Neuronal stem cell (in vitro differentiated cells): ENCODE measurements at regions not wholly inside any gene's neighbourhood (a gene's known extent, or its start where the extent isn't known, plus 50 kb on each side); places are given as distances from the start of the nearest gene placed in this dataset.
A peak's percentile ranks its signal among the peaks of the same experiment; 100 is the strongest.

Source experiments
- DNase-seq: peaks from one replicate; pipeline ENCODE4 v3.0.0-alpha.2; 2013; ENCODE audit warnings: low spot score
- H2AFZ ChIP-seq: one replicate; pipeline ENCODE4 v1.6.1; 2013; ENCODE audit warnings: mild to moderate bottlenecking, low read length, inconsistent platforms
- H2AK5ac ChIP-seq: 2 replicates; pipeline ENCODE4 v1.6.1; 2013; ENCODE audit warnings: low read depth, mild to moderate bottlenecking, inconsistent platforms, low read length, moderate library complexity, mixed read lengths
- H2BK120ac ChIP-seq: 2 replicates; pipeline ENCODE4 v1.6.1; 2013; ENCODE audit warnings: low read depth, mild to moderate bottlenecking, inconsistent platforms, low read length, moderate library complexity, mixed read lengths
- H2BK12ac ChIP-seq: one replicate; pipeline ENCODE4 v1.6.1; 2013; ENCODE audit warnings: low read length, inconsistent platforms
- H2BK15ac ChIP-seq: 2 replicates; pipeline ENCODE4 v1.6.1; 2013; ENCODE audit warnings: mild to moderate bottlenecking, low read length, inconsistent platforms, mixed read lengths
- H2BK5ac ChIP-seq: one replicate; pipeline ENCODE4 v1.6.1; 2013; ENCODE audit warnings: inconsistent platforms, mild to moderate bottlenecking, low read length, moderate library complexity
- H3K14ac ChIP-seq: one replicate; pipeline ENCODE4 v1.6.1; 2013; ENCODE audit warnings: low read length, inconsistent platforms
- H3K18ac ChIP-seq: 2 replicates; pipeline ENCODE4 v1.6.1; 2013; ENCODE audit warnings: low read length, inconsistent platforms
- H3K23ac ChIP-seq: 2 replicates; pipeline ENCODE4 v1.6.1; 2013; ENCODE audit warnings: low read depth, mild to moderate bottlenecking, mixed read lengths, low read length, inconsistent platforms; ENCODE audit not compliant: poor library complexity
- H3K27ac ChIP-seq: replicated peaks from 3 replicates; pipeline ENCODE4 v1.5.1; 2013; ENCODE audit warnings: low read length, inconsistent platforms
- H3K27me3 ChIP-seq, 3 experiments: 2 replicates each; pipeline ENCODE4 v1.6.1; 2013; ENCODE audit warnings: low read length in 3 of 3, mild to moderate bottlenecking in 2 of 3, inconsistent platforms in 1 of 3, low read depth in 1 of 3, mixed read lengths in 1 of 3, moderate library complexity in 1 of 3; ENCODE audit not compliant: control insufficient read depth in 3 of 3, insufficient read depth in 3 of 3
- H3K36me3 ChIP-seq, 2 donors: replicated peaks in 1 of 2; 2 replicates each; pipeline ENCODE4 v1.6.1; 2013; ENCODE audit warnings: low read length in 2 of 2; ENCODE audit not compliant: control insufficient read depth in 2 of 2, insufficient read depth in 2 of 2
- H3K4ac ChIP-seq: 2 replicates; pipeline ENCODE4 v1.6.1; 2013; ENCODE audit warnings: inconsistent platforms, mild to moderate bottlenecking, low read length, moderate library complexity
- H3K4me1 ChIP-seq, 2 donors: 1 replicate in 1 of 2; 2 replicates in 1 of 2; pipeline ENCODE4 v1.6.1; 2013; ENCODE audit warnings: low read length in 2 of 2, low read depth in 1 of 2; ENCODE audit not compliant: control insufficient read depth in 2 of 2, insufficient read depth in 1 of 2
- H3K4me2 ChIP-seq: one replicate; pipeline ENCODE4 v1.6.1; 2013; ENCODE audit warnings: mild to moderate bottlenecking, low read length, inconsistent platforms; ENCODE audit not compliant: insufficient read depth, poor library complexity, severe bottlenecking
- H3K4me3 ChIP-seq, 2 donors: 2 replicates each; pipeline ENCODE4 v1.5.1; 2013; ENCODE audit warnings: low read length in 2 of 2, mild to moderate bottlenecking in 2 of 2, inconsistent platforms in 1 of 2, moderate library complexity in 1 of 2
- H3K79me1 ChIP-seq: one replicate; pipeline ENCODE4 v1.6.1; 2013; ENCODE audit warnings: low read depth, mild to moderate bottlenecking, inconsistent platforms, low read length, moderate library complexity
- H3K9ac ChIP-seq: one replicate; pipeline ENCODE4 v1.6.1; 2013; ENCODE audit warnings: mild to moderate bottlenecking, low read depth, low read length, inconsistent platforms; ENCODE audit not compliant: poor library complexity
- H3K9me3 ChIP-seq, 2 donors: replicated peaks in 1 of 2; 2 replicates each; pipeline versions ENCODE3 to v1.6.1; 2013; ENCODE audit warnings: low read length in 2 of 2, mild to moderate bottlenecking in 2 of 2, inconsistent platforms in 1 of 2, low read depth in 1 of 2, mixed read lengths in 1 of 2, moderate library complexity in 1 of 2; ENCODE audit not compliant: control insufficient read depth in 2 of 2, insufficient read depth in 1 of 2
- H4K8ac ChIP-seq: one replicate; pipeline ENCODE4 v1.6.1; 2013; ENCODE audit warnings: low read depth, mild to moderate bottlenecking, inconsistent platforms, low read length, moderate library complexity
- H4K91ac ChIP-seq: one replicate; pipeline ENCODE4 v1.6.1; 2013; ENCODE audit warnings: low read length, low read depth, mild to moderate bottlenecking, inconsistent platforms; ENCODE audit not compliant: poor library complexity
- WGBS, 2 donors: extraction: QIAGEN DNeasy Blood & Tissue Kit; methylation state at CpG; one replicate each; pipeline ENCODE4 v1.1.7; 2013; ENCODE audit warnings: missing lambda C conversion rate in 2 of 2, mixed read lengths in 1 of 2; ENCODE audit not compliant: insufficient read length in 2 of 2, insufficient replicate concordance in 1 of 2; ENCODE audit errors: extremely low coverage in 2 of 2; 5-methylcytosine and 5-hydroxymethylcytosine counted together

DNA sequence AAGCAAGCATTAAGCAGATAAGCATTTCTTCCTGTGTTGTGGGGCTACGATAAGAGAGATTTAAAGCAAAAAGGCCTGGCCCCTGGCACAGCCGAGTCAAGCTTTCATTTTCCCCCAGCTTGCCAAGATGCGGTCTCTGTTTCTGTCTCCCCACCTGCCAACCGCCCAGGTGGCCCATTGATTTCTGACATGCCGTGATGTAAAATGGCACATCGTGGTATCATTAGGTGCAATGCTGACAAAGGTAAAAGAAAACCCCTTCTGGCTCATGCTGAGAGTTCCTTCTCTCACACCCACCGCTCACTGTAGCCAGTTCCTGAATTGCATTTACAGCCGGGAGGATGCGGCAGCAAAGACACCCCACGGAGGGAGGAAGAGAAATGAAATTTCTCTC, 62.8 kb downstream of the BOD1L2 start:
- Histone ChIP-seq H3K36me3 (no peaks in the 10 kb centered on the region), H2AFZ (peak overlapping the region; percentile 67), H3K18ac (no peak overlapping the region), H3K79me1 (no peaks in the 10 kb centered on the region), H2BK5ac (no peak overlapping the region), H3K27me3 (peaks cover 0 to 27% (median 0%) of the 10 kb centered on the region in 3 experiments), H3K4me3 (no peak overlapping the region), H3K23ac (no peak overlapping the region), H2BK12ac (no peak overlapping the region), H3K27ac (no peak overlapping the region), H3K4ac (no peak overlapping the region), H3K4me1 (peaks cover 6 to 12% of the 10 kb centered on the region in 2 donors), H4K8ac (no peak overlapping the region), H3K4me2 (no peak overlapping the region), H2AK5ac (no peak overlapping the region), H2BK120ac (no peak overlapping the region), H4K91ac (no peak overlapping the region), H2BK15ac (no peak overlapping the region), H3K9me3 (no peaks in the 10 kb centered on the region), H3K14ac (no peak overlapping the region), H3K9ac (no peak overlapping the region)
- DNase-seq, result no peak
- WGBS, 2 donors, result no CpG with 5 or more reads among the region's 10 CpGs

DNA sequence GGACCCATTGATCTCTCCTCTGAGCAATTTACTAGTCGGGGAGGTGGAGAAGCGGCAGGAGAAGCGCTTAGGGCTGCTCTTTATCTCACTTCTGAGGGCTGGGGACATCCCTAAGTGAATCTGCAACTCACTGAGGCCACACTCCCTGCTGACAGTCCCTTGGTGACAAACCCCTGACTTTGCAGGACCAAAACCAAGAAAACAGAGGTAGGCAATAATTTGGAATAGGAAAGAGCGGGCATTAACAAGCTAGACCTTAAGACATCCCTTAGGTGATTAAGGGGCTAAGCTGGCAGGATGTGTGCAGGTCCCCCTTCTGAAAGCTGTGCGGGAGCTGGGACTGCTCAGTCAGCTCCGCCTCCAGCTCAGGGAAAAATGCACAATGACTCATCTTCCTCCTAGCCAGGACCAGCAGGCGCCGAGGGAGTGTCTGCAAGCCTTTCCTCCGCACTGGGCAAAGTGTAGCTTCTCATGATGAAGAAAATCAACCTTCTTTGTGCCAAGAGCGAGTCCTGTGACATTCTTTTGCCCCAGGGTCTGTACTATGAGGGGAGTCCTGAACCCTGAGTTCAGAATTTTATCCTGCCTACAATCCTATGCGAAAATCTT, 63.3 kb downstream of the BOD1L2 start:
- H2BK12ac ChIP-seq, result no peak overlapping the region
- H3K36me3 ChIP-seq, result no peaks in the 10 kb centered on the region
- DNase-seq, result peak; percentile 37
- no peak overlapping the region for H2BK120ac ChIP-seq
- H3K4me1 ChIP-seq, result peaks cover 6 to 12% of the 10 kb centered on the region in 2 donors
- H3K9me3 ChIP-seq, result no peaks in the 10 kb centered on the region
- no peaks in the 10 kb centered on the region for H3K79me1 ChIP-seq
- peak overlapping the region; percentile 67 for H2AFZ ChIP-seq
- no peak overlapping the region for H2AK5ac ChIP-seq
- H3K4me2 ChIP-seq, result no peak overlapping the region
- no peak overlapping the region for H3K27ac ChIP-seq
- no peak overlapping the region for H3K14ac ChIP-seq
- no peak overlapping the region for H4K8ac ChIP-seq
- no peak overlapping the region for H3K23ac ChIP-seq
- WGBS, 2 donors, result no CpG with 5 or more reads among the region's 11 CpGs
- H3K4me3 ChIP-seq, result no peak overlapping the region
- no peak overlapping the region for H2BK5ac ChIP-seq
- no peak overlapping the region for H3K9ac ChIP-seq
- no peak overlapping the region for H4K91ac ChIP-seq
- no peak overlapping the region for H3K18ac ChIP-seq
- H3K27me3 ChIP-seq, result peaks cover 0 to 27% (median 0%) of the 10 kb centered on the region in 3 experiments
- H2BK15ac ChIP-seq, result no peak overlapping the region
- H3K4ac ChIP-seq, result no peak overlapping the region

DNA sequence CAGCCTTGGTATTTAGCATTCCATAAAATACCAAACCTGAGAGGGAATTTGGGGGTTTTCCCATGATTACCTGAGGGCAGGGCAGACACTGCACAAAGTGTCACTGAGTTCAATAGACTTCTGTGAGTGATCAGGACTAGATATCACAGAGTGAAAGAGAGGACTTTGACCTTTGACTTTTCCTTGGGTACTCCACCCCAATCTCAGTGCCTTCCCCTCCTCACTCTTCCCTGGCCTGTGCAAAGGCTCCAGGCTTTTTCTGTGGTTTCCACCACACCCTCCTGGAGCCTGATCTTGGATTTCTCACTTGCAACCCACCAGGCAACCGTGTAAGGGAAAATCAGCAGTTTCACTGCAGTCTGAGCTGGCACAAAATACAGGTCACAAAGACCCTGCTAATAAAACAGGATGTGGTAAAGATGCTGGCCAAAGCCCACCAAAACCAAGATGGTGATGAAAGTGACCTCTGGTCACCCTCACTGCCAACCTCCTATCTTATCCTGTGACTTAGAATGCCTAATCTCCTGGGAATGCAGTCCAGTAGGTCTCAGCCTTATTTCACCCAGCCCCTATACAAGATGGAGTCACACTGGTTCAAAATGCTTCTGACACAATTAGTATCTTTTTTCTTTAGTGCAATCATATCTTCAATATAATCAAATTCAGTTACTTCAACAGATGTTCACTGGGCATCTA, 64.0 kb downstream of the BOD1L2 start:
- Histone ChIP-seq H3K18ac (no peak overlapping the region), H3K4ac (no peak overlapping the region), H3K4me2 (no peak overlapping the region), H3K4me3 (no peak overlapping the region), H4K8ac (no peak overlapping the region), H2AFZ (no peak overlapping the region), H3K9me3 (no peaks in the 10 kb centered on the region), H2BK12ac (no peak overlapping the region), H3K27ac (no peak overlapping the region), H3K4me1 (peaks cover 6 to 12% of the 10 kb centered on the region in 2 donors), H3K9ac (no peak overlapping the region), H2BK120ac (no peak overlapping the region), H2BK15ac (no peak overlapping the region), H3K79me1 (no peaks in the 10 kb centered on the region), H2AK5ac (no peak overlapping the region), H3K23ac (no peak overlapping the region), H4K91ac (no peak overlapping the region), H2BK5ac (no peak overlapping the region), H3K36me3 (no peaks in the 10 kb centered on the region), H3K27me3 (peaks cover 0 to 27% (median 0%) of the 10 kb centered on the region in 3 experiments), H3K14ac (no peak overlapping the region)
- no peak for DNase-seq
- WGBS, 2 donors, result no CpG with 5 or more reads among the region's 1 CpG

DNA sequence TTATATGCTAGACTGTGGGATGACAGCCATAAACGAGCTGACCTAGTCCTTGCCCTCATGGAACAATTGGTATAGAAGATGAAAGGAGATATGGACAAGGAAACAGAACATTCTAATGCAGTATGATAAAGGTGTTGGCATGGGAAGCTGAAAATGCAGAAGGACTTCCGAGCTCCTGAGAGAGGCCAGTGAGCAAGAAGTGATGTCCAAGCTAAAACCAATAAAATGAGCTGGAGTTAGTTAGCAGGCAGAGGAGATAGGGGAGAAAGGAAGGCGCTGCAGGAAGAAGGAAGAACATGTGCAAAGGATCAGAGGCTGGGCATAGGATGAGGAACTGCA, 64.5 kb downstream of the BOD1L2 start:
- no peaks in the 10 kb centered on the region for H3K36me3 ChIP-seq
- WGBS, 2 donors, result no CpG with 5 or more reads among the region's 3 CpGs
- H2BK120ac ChIP-seq, result no peak overlapping the region
- H3K79me1 ChIP-seq, result no peaks in the 10 kb centered on the region
- H3K4ac ChIP-seq, result no peak overlapping the region
- no peak overlapping the region for H3K18ac ChIP-seq
- no peak overlapping the region for H2BK12ac ChIP-seq
- no peak overlapping the region for H4K8ac ChIP-seq
- no peak overlapping the region for H3K4me2 ChIP-seq
- no peak overlapping the region for H3K4me3 ChIP-seq
- H3K27me3 ChIP-seq, result peaks cover 0 to 27% (median 0%) of the 10 kb centered on the region in 3 experiments
- H4K91ac ChIP-seq, result no peak overlapping the region
- H3K23ac ChIP-seq, result no peak overlapping the region
- H2AK5ac ChIP-seq, result no peak overlapping the region
- H2AFZ ChIP-seq, result no peak overlapping the region
- no peak for DNase-seq
- no peak overlapping the region for H2BK15ac ChIP-seq
- no peak overlapping the region for H3K27ac ChIP-seq
- no peak overlapping the region for H2BK5ac ChIP-seq
- H3K9ac ChIP-seq, result no peak overlapping the region
- H3K14ac ChIP-seq, result no peak overlapping the region
- no peaks in the 10 kb centered on the region for H3K9me3 ChIP-seq
- H3K4me1 ChIP-seq, result peaks cover 6 to 12% of the 10 kb centered on the region in 2 donors
